ENCODE measurements at regions not wholly inside any gene's neighbourhood (a gene's known extent, or its start where the extent isn't known, plus 50 kb on each side); places are given as distances from the start of the nearest gene placed in this dataset.
"Not testable (repeated sequence)": the region's sequence is repeated elsewhere in the genome, so short reads cannot be mapped to it uniquely, and the experiment has no call there.

DNA sequence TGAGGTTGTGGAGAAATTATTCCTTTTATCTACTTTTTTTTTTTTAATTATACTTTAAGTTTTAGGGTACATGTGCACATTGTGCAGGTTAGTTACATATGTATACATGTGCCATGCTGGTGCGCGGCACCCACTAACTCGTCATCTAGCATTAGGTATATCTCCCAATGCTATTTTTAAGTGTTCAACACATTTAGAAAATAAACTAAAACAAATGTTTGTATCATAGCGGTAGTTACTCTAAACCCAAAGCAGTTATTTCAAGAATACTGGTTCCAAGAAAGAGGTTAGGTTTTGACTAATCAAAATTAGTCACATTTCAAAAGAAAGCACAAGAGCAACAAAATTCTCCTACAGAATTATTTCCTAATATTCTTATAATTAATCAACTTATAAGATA is 119.5 kb upstream of the SEM1 start:
- not testable (repeated sequence) for DNase-seq

- no peak for DNase-seq
Observed at GRCh38 chr7:96831446-96831845, 121.8 kb upstream of the SEM1 start.

DNA sequence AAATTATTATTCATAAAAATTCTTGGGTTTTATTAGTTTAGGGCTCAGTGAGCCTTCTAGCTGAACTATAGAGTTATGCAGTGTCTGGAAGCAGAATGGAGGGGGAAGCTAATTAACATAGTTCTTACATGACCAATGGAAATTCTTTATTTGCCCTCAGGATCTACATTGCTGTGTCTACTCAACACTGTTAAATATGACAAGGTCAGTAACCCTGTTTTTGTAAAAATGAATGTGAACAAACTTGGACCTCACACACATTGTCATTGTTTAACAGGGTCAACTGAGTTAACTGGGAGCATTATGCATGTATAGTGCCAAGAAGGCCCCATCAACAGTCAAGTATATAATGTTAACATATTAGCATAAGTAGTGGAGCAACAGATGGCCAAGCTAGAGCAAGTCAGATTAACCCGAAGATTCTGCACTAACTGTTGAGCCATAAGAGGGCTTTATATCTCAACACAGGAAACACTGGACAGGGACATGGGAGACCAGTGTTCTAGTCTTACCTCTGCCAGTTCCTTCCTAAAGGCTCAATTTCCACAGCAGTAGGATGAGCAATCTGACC is 122.5 kb upstream of the SEM1 start:
- no peak for DNase-seq

DNA sequence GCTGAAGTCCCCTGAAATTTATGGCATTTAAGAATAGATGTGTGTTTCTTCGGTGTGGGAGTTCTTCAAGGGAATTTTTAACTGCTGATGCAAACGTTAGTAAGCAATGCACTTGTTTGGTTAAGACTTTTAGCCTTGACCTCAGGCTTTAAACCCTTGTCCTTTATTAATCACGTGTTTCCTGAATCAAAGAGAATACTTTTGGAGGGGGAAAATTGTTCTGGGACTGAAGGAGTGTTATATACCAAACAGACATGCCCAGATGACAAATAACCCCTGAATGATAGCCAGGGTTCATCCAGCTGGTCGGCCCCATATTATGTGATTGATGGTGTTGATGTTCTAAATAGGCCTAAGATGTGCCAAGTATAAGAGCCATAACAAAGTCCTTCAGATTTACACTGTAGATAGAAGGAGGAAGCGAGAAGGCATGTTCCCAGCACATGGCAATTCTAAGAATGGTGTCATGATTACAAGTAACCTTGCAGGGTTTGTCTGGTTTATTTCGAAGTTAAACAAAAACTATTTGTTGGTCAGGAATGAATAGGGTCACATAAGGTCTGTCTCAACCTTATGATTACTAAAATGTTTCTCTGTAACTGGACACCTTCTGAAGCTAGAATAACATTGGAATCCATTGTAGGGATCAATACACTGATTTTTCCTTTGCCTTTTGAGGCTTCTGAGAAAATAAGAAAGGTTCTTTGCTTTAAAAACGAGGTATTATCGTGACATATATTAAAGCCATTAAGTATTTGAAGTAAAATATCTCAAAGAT is 124.2 kb upstream of the SEM1 start:
- peak; percentile 2 for DNase-seq

DNA sequence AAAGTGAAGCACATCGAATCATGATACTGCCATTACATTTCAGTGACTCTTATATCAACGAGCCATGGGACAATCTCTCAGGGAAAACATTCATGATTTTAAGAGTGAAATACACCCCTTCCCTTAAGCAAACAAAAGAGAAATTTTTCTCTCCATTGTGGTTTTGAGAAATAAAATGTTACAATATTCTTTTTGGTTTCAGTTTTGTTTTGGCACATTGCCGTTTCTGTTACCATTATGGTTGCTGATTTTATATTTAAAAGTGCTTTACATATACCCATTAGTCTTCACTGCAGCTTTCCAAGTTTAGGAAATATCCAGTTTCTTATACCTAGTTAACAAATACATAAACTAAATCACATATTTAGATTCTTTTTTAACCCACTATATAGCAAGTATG is 126.8 kb upstream of the SEM1 start:
- DNase-seq: no peak

GRCh38 chr7:96837593-96837992 is 127.9 kb upstream of the SEM1 start:
- no peak for DNase-seq

GRCh38 chr7:96838481-96838880 is 128.8 kb upstream of the SEM1 start:
- no peak for DNase-seq

- no peak for DNase-seq
Observed at GRCh38 chr7:96855139-96855538, 145.5 kb upstream of the SEM1 start.

DNA sequence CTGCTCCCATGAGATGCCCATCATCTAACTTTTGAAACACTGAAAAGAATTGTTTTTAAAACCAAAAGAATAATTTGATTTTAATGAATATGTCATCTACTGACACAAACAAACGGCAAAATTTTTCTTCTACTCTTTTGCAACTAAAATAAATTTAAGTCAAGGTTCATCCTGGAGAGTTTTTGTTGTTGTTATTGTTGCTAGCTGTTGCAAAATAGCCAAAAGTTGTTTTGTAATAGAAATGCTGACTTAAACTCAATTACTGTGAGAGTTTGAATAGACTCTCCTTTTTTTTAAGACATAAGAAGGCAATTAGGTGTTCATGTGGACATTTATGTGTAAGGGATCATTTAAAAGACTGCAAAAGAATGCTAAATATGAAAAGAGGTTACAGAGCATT is 146.0 kb upstream of the SEM1 start:
- no peak for DNase-seq

DNA sequence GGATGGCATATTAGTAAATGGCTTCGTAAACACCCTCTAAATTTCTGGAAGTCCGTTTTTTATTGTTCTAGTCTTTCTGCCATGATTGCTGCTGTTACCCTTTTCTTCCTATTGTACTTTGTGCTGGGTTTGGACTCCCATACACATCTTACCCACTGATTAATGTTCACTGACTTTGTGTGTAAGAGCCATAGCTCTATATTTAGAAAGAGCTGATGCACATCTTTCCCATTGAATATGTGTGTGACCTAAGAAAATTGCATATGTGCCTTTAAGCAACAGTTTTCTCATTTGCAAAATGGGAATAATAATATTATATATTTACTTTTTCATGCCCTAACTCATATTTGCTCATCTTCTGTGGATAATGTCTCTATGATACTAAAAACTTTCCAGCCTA is 135.8 kb upstream of the DLX6 start:
- no peak for DNase-seq

GRCh38 chr7:96870185-96870584 is 135.2 kb upstream of the DLX6 start:
- DNase-seq: no peak

GRCh38 chr7:96870934-96871333 is 134.4 kb upstream of the DLX6 start:
- no peak for DNase-seq

GRCh38 chr7:96887426-96887825 is 117.9 kb upstream of the DLX6 start:
- no peak for DNase-seq

DNA sequence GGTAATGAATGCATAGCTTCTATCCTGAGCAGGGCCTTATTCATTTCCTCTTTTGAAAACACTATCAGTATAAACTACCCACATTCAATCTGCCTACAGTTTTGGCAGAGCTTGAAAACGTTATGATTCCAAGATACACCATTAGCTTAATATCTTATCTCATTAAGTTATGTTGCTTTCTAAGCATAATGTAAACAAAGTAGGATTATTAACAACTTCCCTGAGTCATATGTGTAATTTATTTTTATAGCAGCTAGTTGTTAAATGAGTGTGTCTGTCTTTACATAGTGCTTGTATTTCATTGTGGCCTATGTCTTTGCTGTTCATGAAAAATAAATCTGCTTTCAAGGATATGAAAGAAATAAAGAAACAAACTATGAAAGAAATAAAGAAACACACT is 106.2 kb upstream of the DLX6 start:
- no peak for DNase-seq

DNA sequence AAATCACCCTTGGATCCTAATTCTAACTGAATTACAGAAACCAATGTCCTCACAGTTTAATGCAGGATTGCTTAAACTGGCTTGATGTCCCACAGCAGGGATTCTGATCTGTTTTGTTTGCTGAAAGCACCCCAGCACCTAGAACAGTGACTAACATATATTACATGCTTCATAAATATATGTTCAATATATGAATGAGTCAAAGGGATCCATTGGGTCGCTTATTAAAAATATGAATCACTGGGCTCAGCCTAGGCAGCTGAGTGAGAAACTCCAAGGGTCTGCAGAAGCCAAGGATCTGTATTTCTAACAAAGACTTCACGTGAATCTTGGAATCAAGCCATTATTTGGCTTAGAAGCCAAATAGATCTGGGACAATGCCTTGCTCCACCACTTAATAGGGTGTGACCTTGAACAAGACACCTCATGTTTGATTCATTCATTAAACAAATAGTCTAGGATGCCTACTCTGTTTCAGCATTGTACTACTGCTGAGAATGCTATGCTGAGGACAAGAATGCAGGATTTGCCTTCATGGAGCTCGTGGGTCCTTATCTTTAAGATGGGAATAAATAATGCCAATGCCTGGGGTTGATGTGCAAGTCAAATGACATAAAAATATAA is 103.4 kb upstream of the DLX6 start:
- DNase-seq: no peak

DNA sequence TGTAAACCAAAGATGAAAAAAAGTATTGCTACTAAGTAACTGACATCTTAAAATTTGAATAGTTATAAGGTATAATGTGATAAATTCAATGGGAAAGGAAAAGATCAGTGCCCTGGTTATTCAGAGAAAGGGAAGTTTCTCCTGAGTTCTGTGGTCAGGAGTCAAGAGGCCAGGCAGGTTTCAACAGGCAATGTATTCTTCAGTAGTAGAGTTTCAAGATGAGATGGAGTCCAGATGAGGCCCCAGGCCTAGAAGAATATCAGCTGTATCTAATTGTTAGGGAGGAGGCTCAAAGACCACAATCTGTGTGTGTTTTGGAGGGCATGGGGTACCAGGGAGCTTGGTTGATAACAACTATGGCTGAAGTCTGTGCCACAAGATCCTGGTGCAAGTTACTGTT is 101.4 kb upstream of the DLX6 start:
- DNase-seq: no peak

DNA sequence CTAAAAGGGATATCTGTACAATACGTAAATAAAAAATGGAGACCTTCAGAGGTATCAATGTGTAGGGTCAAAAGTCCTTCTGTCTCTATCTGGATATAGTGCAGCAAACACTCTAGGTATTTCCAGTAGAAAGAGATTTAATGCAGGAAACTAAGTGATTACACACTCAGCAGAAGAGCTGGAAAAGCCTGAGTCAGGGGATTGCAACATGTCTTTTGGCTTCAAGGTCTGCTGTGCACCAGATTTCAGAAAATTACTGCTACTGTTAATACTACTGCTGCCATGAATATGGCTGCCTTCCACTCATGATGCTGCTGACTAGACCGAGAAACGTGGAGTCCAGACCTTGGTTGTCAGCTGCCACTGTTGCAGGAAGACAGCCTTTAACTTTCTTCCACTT is 94.9 kb upstream of the DLX6 start:
- DNase-seq: no peak

DNA sequence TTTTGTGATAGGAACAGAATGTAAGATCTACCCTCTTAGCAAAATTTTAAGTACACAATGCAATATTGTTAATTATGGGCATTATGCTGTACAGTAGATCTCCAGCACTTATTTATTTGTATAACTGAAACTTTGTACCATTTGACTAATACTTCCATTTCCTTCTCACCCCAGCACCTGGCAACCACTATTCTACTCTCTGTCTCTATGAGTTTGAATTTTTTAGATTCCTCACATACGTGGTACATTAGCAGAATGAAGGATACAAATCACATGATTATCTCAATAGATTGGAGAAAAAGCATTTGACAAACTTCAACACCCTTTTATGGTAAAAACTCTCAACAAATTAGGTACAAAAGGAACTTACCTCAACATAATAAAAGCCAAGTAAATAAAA is 90.3 kb upstream of the DLX6 start:
- no peak for DNase-seq

DNA sequence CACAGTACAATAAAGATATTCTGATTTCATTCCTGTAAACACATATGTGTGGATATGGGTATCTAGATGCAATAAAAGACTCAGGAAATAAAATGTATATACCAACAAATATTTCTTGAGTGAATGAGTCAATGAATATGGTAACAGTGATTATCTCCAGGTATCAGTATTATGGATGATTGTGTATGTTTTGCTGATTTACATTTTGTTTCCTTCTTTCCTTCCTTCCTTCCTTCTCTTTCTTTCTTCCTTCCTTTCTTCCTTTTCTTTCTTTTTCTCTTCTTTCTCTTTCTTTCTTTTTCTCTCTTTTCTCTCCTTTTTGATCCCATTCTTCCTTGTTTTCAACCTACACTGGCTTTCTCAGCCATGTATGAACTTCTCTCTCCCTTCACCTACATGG is 85.3 kb upstream of the DLX6 start:
- DNase-seq: no peak

DNA sequence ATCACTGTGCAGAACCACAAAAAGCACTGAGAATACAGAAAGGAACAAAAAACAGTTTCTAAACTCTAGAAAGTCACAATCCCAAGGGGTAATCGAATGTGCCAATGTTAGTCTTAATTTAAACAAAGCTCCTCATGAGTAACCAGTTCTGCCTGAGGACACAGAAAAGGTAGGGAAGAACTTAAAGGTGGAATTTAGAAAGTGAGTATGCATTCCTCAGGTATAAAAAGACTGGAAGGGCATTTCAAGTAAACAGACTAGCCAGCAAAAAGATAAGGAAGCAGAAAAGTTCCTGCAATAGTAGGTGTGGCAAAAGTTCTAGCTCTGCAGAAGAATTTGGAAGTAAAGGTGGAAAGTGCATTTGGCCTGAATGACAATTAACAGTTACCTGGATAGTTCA is 84.6 kb upstream of the DLX6 start:
- no peak for DNase-seq

DNA sequence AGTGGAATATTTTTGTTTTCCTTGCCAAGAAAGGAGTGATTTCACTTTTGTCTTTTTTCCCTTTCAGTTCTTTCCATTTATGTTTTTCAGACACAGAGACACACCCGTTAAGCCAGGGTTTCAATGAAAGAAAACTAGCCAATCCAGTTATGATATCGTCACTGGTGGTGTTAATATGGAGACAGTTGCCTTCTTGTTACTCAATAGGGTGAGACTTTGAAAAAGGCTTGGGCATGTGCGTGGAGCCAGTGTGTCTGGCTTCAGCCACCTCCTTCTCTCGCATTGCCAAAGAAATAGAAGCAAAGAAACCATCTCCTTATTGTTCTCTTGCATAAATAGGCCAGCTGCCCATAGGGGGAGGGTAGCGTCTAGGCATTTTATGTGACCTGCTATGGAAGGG is 84.1 kb upstream of the DLX6 start:
- DNase-seq: no peak

GRCh38 chr7:96921771-96922170 is 83.6 kb upstream of the DLX6 start:
- DNase-seq: no peak

DNA sequence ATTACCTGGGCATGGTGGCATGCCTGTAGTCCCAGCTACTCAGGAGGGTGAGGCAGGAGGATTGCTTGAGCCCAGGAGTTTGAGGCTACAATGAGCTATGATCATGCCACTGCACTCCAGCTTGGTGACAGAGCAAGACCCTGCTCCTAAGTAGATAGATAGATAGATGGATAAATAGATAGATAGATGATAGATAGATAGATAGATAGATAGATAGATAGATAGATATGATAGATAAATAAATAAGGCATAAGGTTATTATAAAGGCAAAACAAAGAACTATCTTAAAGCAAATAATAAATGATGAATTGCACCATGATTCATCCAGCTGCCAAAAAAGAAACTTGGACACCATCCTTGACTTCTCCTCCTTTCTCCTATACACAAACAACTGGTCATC is 82.0 kb upstream of the DLX6 start:
- not testable (repeated sequence) for DNase-seq

DNA sequence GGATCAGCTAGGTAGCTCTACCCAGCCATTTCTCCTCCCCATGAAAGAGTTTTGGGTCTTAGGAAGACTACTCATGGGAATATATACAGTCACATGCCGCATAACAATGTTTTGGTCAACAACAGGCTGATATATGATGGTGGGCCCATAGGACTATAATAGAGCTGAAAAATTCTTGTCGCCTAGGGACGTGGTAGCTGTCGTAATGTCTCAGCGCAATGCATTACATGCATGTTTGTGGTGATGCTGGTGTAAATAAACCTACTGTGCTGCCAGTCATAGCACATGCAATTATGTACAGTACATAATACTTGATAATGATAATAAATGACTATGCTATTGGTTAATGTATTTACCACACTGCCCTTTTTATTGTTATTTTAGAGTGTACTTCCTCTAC is 78.2 kb upstream of the DLX6 start:
- DNase-seq: no peak

DNA sequence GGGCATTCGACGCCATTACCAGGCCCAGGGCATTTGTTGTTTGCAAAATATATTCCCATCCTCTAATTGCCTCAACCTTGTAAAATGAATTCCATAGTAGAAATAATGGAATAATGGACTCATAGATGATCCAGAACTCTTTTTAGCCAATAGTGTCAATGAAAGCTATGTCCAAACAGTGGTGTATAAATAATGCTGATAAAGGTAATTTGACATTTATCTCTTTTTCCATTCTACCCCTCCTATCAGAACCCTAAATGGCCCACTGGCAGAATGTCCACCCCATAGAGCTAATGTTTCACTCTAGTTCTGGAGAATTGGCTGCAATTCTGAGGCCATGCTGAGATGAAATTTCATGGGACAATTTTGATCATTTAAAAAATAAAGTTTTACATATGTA is 76.4 kb upstream of the DLX6 start:
- no peak for DNase-seq

Data from fibroblast of skin of right quadriceps (primary cell).